ENCODE measurements at regions not wholly inside any gene's neighbourhood (a gene's known extent, or its start where the extent isn't known, plus 50 kb on each side); places are given as distances from the start of the nearest gene placed in this dataset.

GRCh38 chr7:4479367-4480039 is 202.6 kb upstream of the FOXK1 start:
- TF ChIP-seq CTCF (IDR thresholded peaks at IDR 0.05) (peak; percentile 77), ZFX (IDR thresholded peaks at IDR 0.05; ENCODE audit: borderline replicate concordance) (no peak)

All from 22Rv1 (cell line).